ENCODE measurements at regions not wholly inside any gene's neighbourhood (a gene's known extent, or its start where the extent isn't known, plus 50 kb on each side); places are given as distances from the start of the nearest gene placed in this dataset.

DNA sequence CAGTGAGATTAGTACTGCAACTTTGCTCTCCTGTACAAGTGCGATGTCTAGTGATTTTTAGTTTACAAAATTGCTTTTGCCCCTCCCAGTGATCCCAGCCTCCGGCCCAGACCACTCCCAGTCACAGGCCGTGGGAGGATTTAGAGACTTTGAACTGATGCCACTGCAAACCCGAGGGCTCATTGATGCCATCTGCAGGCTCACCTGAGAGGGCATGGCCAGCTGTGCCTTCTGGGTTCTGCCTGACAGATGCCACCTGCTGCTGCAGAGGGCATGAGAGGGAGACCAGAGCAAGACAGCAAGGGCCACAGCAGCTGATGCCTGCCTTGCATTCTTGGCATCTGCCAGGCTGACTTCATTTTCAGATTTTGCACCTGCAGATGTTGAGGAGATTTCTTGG, 593.8 kb downstream of the CDK5RAP2 start (continued):
- TF ChIP-seq HMGXB4 (CRISPR knock-in tag; IDR thresholded peaks at IDR 0.05): no peak
- no peak for TF ChIP-seq SMAD3 (CRISPR knock-in tag; IDR thresholded peaks at IDR 0.05; ENCODE audit: borderline replicate concordance)
- no peak for TF ChIP-seq IRF2 (CRISPR knock-in tag; IDR thresholded peaks at IDR 0.05; ENCODE audit: borderline replicate concordance, low read depth)
- no peak for TF ChIP-seq NFYB (CRISPR knock-in tag; conservative IDR thresholded peaks at IDR 0.05; ENCODE audit: low read depth)
- TF ChIP-seq ZNF416 (CRISPR knock-in tag; IDR thresholded peaks at IDR 0.05): no peak

- Mint-ChIP-seq H3K27me3 (ENCODE audit: low read depth) (no peaks in the 10 kb centered on the region), H3K4me1 (peaks cover 45% of the 10 kb centered on the region), H3K9me3 (peaks cover 25% of the 10 kb centered on the region), H3K4me3 (no peak overlapping the region), H3K36me3 (no peaks in the 10 kb centered on the region), H3K27ac (no peak overlapping the region)
- no peak for ATAC-seq
- ChIA-PET CTCF (no interaction called here), POLR2A (no interaction called here)
- no peak for DNase-seq (ENCODE audit: low spot score)
- no peak for TF ChIP-seq FOXP4 (CRISPR knock-in tag; IDR thresholded peaks at IDR 0.05)
- no peak for TF ChIP-seq SP1 (CRISPR knock-in tag; conservative IDR thresholded peaks at IDR 0.05)
Observed at GRCh38 chr9:119974026-119974425, 604.8 kb upstream of the BRINP1 start.

DNA sequence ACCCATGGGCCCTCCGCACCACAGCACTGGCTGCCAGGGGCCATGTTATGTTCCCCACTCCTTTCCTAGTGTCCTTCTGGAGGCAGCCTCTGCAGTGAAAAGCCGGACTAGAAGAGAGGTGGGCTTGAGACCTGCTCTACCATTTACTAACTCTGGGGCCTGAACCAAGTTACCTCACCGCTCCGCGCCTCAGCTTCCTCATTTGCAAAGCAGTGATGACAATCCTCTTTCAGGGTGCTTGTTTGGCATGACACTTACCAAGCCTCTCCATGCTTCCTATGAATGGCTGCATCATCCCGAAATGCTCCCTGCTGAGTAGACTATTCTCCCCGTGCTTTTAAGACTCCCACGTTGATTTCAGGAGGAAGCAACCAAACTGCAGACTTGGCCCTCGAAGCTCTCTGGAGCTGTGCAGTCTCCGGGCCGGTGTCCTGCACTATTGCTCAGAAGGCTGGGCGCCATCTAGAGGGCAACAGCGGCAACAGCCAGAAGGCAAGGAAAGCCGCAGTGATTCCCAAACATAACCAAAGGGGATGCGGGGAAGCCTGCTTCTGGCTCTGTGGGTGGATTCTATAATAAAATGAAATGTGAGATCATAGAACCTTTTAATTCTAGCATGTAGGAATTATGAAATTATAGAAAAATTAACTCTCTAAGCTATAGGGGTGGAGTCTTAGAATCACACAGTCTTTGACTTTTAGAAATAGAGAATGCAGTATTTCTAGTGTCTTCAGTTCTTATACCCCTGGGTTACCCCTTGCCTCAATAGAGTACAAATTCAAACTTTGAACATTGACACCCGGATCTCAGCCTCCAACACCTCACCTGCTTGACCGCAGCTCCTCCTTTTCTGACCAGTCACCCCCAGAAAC, 599.8 kb upstream of the BRINP1 start:
- no peak for TF ChIP-seq ATF1 (CRISPR knock-in tag; IDR thresholded peaks at IDR 0.05)
- TF ChIP-seq, protein P1, sequence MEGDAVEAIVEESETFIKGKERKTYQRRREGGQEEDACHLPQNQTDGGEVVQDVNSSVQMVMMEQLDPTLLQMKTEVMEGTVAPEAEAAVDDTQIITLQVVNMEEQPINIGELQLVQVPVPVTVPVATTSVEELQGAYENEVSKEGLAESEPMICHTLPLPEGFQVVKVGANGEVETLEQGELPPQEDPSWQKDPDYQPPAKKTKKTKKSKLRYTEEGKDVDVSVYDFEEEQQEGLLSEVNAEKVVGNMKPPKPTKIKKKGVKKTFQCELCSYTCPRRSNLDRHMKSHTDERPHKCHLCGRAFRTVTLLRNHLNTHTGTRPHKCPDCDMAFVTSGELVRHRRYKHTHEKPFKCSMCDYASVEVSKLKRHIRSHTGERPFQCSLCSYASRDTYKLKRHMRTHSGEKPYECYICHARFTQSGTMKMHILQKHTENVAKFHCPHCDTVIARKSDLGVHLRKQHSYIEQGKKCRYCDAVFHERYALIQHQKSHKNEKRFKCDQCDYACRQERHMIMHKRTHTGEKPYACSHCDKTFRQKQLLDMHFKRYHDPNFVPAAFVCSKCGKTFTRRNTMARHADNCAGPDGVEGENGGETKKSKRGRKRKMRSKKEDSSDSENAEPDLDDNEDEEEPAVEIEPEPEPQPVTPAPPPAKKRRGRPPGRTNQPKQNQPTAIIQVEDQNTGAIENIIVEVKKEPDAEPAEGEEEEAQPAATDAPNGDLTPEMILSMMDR (IDR thresholded peaks at IDR 0.05): peak; percentile 65
- TF ChIP-seq ZNF671 (CRISPR knock-in tag; IDR thresholded peaks at IDR 0.05): no peak
- TF ChIP-seq, protein P2, sequence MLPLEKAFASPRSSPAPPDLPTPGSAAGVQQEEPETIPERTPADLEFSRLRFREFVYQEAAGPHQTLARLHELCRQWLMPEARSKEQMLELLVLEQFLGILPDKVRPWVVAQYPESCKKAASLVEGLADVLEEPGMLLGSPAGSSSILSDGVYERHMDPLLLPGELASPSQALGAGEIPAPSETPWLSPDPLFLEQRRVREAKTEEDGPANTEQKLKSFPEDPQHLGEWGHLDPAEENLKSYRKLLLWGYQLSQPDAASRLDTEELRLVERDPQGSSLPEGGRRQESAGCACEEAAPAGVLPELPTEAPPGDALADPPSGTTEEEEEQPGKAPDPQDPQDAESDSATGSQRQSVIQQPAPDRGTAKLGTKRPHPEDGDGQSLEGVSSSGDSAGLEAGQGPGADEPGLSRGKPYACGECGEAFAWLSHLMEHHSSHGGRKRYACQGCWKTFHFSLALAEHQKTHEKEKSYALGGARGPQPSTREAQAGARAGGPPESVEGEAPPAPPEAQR (CRISPR knock-in tag; IDR thresholded peaks at IDR 0.05): no peak
- no peak for TF ChIP-seq JAZF1 (CRISPR knock-in tag; IDR thresholded peaks at IDR 0.05)
- no peak for TF ChIP-seq AR (CRISPR knock-in tag; IDR thresholded peaks at IDR 0.05)
- TF ChIP-seq, protein P3, sequence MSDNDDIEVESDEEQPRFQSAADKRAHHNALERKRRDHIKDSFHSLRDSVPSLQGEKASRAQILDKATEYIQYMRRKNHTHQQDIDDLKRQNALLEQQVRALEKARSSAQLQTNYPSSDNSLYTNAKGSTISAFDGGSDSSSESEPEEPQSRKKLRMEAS (CRISPR knock-in tag; IDR thresholded peaks at IDR 0.05): peak; percentile 59; the same call in 1 of the 2 replicates
- TF ChIP-seq E2F5 (CRISPR knock-in tag; IDR thresholded peaks at IDR 0.05): no peak
- no peak for TF ChIP-seq ELF4 (CRISPR knock-in tag; IDR thresholded peaks at IDR 0.05; ENCODE audit: low read depth)
- no peak for TF ChIP-seq CDX4 (CRISPR knock-in tag; IDR thresholded peaks at IDR 0.05; ENCODE audit: borderline replicate concordance)
- POLR2A ChIA-PET: no interaction called here
- Mint-ChIP-seq H3K9me3 (peaks cover 14% of the 10 kb centered on the region), H3K4me1 (peaks cover 57% of the 10 kb centered on the region), H3K27ac (no peak overlapping the region), H3K36me3 (peaks cover 17% of the 10 kb centered on the region), H3K27me3 (ENCODE audit: low read depth) (peaks cover 3% of the 10 kb centered on the region; the same call in 1 of the 2 replicates), H3K4me3 (no peak overlapping the region)
- ATAC-seq: peak; percentile 95
- CTCF ChIA-PET: interaction anchor here (0.6 to 2.6 kb wide), 20 partner anchors 10 to 604 kb away, joined by 3 to 8 read pairs (median 4); no protein-coding TSS in a partner anchor
- DNase-seq (ENCODE audit: low spot score): peak; percentile 88
